AG04450 (cell line): ENCODE measurements at regions not wholly inside any gene's neighbourhood (a gene's known extent, or its start where the extent isn't known, plus 50 kb on each side); places are given as distances from the start of the nearest gene placed in this dataset.

Experiments
- CTCF ChIA-PET: fragments of 300-600, 350-600 bp; formaldehyde crosslinking; extraction: SDS; loops from one replicate; lab custom pipeline; 2022; ENCODE audit warnings: antibody characterized with exemption, inconsistent platforms; lab: Charles Lee
- POLR2A ChIA-PET: fragments of 350-600 bp; formaldehyde crosslinking; extraction: SDS; loops from one replicate; lab custom pipeline; 2021; ENCODE audit warnings: antibody characterized with exemption, inconsistent platforms; lab: Yijun Ruan, JAX
- DNase-seq: peaks from one replicate; pipeline ENCODE4 v3.0.0-alpha.2; 2011; ENCODE audit warnings: low read depth, low spot score
- H3K27ac ChIP-seq: one replicate; pipeline ENCODE4 v1.5.1; 2012; ENCODE audit warnings: low read depth, low read length, control low read depth
- H3K27me3 ChIP-seq: one replicate; pipeline ENCODE4 v1.6.0; 2012; ENCODE audit warnings: low read length; ENCODE audit not compliant: control insufficient read depth, insufficient read depth
- H3K4me3 ChIP-seq: 2 replicates; pipeline ENCODE4 v1.5.1; 2011; ENCODE audit warnings: mild to moderate bottlenecking, low read depth, low read length, control low read depth
- H3K9me3 ChIP-seq: 2 replicates; pipeline ENCODE4 v1.5.1; 2012; ENCODE audit warnings: low read length; ENCODE audit not compliant: control insufficient read depth, insufficient read depth
- CTCF ChIP-seq: IDR thresholded peaks from 2 replicates; pipeline ENCODE4 v1.5.1; 2011; ENCODE audit warnings: low read depth, low read length, control low read depth, inconsistent platforms

- ChIA-PET CTCF (no interaction called here), POLR2A (no interaction called here)
- no peak overlapping the region for H3K4me3 ChIP-seq
- TF ChIP-seq CTCF = no peak
- no peaks in the 10 kb centered on the region for H3K9me3 ChIP-seq
- no peak for DNase-seq
- H3K27ac ChIP-seq = no peak overlapping the region
- no peaks in the 10 kb centered on the region for H3K27me3 ChIP-seq
Measured at GRCh38 chr3:16720367-16720940, 115.2 kb upstream of the DAZL start.

- Histone ChIP-seq H3K27me3 (no peaks in the 10 kb centered on the region), H3K9me3 (no peaks in the 10 kb centered on the region), H3K4me3 (no peak overlapping the region), H3K27ac (no peak overlapping the region)
- TF ChIP-seq CTCF = no peak
- CTCF ChIA-PET = no interaction called here
- POLR2A ChIA-PET = no interaction called here
- DNase-seq = no peak
Measured at GRCh38 chr3:16721494-16721893, 116.3 kb upstream of the DAZL start.

GRCh38 chr3:16723978-16724377, 118.8 kb upstream of the DAZL start:
- H3K27ac ChIP-seq = no peak overlapping the region
- no peak overlapping the region for H3K4me3 ChIP-seq
- peak; percentile 27 for TF ChIP-seq CTCF
- ChIA-PET POLR2A (no interaction called here), CTCF (no interaction called here)
- no peak for DNase-seq
- H3K9me3 ChIP-seq = no peaks in the 10 kb centered on the region
- no peaks in the 10 kb centered on the region for H3K27me3 ChIP-seq

- no peak for TF ChIP-seq CTCF
- H3K4me3 ChIP-seq = no peak overlapping the region
- no peak for DNase-seq
- CTCF ChIA-PET = no interaction called here
- H3K27me3 ChIP-seq = no peaks in the 10 kb centered on the region
- no peak overlapping the region for H3K27ac ChIP-seq
- POLR2A ChIA-PET = no interaction called here
- no peaks in the 10 kb centered on the region for H3K9me3 ChIP-seq
Measured at GRCh38 chr3:16724487-16724886, 119.3 kb upstream of the DAZL start.

GRCh38 chr3:16725972-16726371, 120.7 kb upstream of the DAZL start:
- Histone ChIP-seq H3K27ac (no peak overlapping the region), H3K27me3 (no peaks in the 10 kb centered on the region), H3K4me3 (no peak overlapping the region), H3K9me3 (no peaks in the 10 kb centered on the region)
- TF ChIP-seq CTCF = no peak
- ChIA-PET POLR2A (no interaction called here), CTCF (no interaction called here)
- DNase-seq = no peak
